ENCODE measurements at regions not wholly inside any gene's neighbourhood (a gene's known extent, or its start where the extent isn't known, plus 50 kb on each side); places are given as distances from the start of the nearest gene placed in this dataset.

DNA sequence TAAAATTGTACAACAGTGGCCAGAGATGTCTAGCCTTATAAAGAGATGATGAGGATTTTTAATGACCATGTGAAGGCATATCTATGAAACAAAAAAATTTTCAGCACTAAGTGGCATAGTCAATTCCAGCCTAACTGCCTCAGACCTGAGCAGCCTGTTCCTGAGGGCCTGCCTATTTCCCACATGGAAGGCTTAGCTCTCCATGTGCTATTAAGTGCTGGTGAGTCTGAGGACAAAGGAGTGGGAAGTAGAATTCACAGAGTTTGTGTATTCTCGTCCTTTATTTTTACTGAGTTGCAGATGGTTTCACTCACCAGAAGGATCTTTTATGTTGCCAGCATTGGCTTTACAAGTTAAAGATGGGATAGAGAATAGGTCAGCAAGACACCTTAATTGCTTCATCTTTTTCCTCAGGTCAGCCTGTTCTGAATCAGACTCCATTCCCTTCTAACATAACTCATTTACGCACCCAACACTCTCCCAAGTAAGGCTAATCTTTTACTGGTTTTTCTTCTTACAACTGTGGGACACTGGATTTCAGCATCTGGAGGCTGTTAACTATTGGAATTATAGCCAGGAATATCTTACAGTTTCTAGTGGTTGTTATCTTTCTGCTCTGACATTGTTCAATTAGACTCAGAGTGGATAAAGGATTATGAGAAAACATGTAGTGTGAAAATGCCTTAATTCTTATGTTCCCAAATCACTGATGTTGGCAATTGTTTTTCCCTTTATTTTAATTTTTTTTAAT is 76.8 kb downstream of the ISOC1 start:
- TF ChIP-seq, protein P1, sequence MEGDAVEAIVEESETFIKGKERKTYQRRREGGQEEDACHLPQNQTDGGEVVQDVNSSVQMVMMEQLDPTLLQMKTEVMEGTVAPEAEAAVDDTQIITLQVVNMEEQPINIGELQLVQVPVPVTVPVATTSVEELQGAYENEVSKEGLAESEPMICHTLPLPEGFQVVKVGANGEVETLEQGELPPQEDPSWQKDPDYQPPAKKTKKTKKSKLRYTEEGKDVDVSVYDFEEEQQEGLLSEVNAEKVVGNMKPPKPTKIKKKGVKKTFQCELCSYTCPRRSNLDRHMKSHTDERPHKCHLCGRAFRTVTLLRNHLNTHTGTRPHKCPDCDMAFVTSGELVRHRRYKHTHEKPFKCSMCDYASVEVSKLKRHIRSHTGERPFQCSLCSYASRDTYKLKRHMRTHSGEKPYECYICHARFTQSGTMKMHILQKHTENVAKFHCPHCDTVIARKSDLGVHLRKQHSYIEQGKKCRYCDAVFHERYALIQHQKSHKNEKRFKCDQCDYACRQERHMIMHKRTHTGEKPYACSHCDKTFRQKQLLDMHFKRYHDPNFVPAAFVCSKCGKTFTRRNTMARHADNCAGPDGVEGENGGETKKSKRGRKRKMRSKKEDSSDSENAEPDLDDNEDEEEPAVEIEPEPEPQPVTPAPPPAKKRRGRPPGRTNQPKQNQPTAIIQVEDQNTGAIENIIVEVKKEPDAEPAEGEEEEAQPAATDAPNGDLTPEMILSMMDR (IDR thresholded peaks at IDR 0.05) = no peak
- no peak for TF ChIP-seq POLR2A (IDR thresholded peaks at IDR 0.05)
